ENCODE measurements at regions not wholly inside any gene's neighbourhood (a gene's known extent, or its start where the extent isn't known, plus 50 kb on each side); places are given as distances from the start of the nearest gene placed in this dataset.

- DNase-seq = no peak
- 43% methylated on average over 2 of the region's 2 CpGs for WGBS (ENCODE audit: insufficient coverage, low coverage, low lambda C conversion rate, missing lambda C conversion rate)
- H3K4me1 ChIP-seq = no peaks in the 10 kb centered on the region
- H3K4me3 ChIP-seq = no peak overlapping the region
- no peaks in the 10 kb centered on the region for H3K27me3 ChIP-seq
- no peak overlapping the region for H3K27ac ChIP-seq
- H3K9me3 ChIP-seq = no peaks in the 10 kb centered on the region
- ATAC-seq = no peak
- TF ChIP-seq POLR2A (IDR thresholded peaks at IDR 0.05) = no peak
- TF ChIP-seq CTCF (IDR thresholded peaks at IDR 0.05) = no peak
- intact Hi-C loops (cut with DNase I) = no loop called here
- H3K36me3 ChIP-seq = no peaks in the 10 kb centered on the region
Measured at GRCh38 chr7:52061666-52062065, 745.1 kb upstream of the COBL start.

DNA sequence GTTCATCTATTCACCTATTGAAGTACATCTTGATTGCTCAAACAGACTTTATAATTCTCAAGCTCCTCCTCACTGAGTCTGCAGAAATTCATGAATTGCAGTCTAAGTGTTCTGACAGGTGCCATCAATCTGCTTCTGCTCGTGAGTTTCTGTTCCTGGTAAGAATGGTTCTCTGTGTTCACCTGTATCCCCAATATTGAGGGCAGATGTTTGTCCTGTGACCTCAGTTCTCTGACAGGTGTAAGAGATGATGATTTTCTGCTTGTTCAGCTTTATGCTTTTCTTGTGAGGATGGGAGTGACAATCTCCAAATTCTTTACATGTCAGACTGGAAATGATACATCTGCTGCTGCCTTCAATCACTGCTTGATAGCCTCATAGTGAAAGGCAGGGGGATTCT, 736.9 kb upstream of the COBL start:
- ATAC-seq (no peak), DNase-seq (no peak)
- WGBS (ENCODE audit: insufficient coverage, low coverage, low lambda C conversion rate, missing lambda C conversion rate) = 0% methylated on average over 1 of the region's 1 CpG
- Histone ChIP-seq H3K9me3 (no peaks in the 10 kb centered on the region), H3K4me1 (no peaks in the 10 kb centered on the region), H3K27ac (no peak overlapping the region), H3K4me3 (no peak overlapping the region), H3K36me3 (no peaks in the 10 kb centered on the region), H3K27me3 (no peaks in the 10 kb centered on the region)
- intact Hi-C loops (cut with DNase I) = no loop called here
- no peak for TF ChIP-seq CTCF (IDR thresholded peaks at IDR 0.05)
- no peak for TF ChIP-seq POLR2A (IDR thresholded peaks at IDR 0.05)

DNA sequence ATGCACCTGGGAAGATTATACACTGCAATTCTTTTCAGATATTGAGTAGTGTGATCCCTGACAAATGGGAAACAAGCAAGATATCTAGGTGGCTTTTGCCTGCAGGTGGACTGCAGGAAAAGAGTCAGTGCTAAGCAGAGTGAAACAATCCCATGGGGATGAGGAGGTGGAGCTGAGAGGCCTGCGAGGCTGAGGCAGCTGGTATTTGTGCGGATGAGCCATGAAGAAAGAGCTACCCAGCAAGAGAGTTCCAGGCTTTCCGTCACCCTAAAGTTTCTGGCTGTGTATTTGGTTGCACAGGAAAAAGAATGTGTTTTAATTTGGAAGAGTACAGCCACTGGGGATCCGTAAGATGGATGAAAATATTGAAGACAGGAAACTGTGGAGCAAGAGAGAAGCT, 714.1 kb upstream of the COBL start:
- no peak for TF ChIP-seq POLR2A (IDR thresholded peaks at IDR 0.05)
- intact Hi-C loops (cut with DNase I) = no loop called here
- no peaks in the 10 kb centered on the region for H3K36me3 ChIP-seq
- DNase-seq = no peak
- ATAC-seq = no peak
- H3K9me3 ChIP-seq = no peaks in the 10 kb centered on the region
- WGBS (ENCODE audit: insufficient coverage, low coverage, low lambda C conversion rate, missing lambda C conversion rate) = 66% methylated on average over 4 of the region's 4 CpGs
- H3K4me1 ChIP-seq = no peaks in the 10 kb centered on the region
- H3K27ac ChIP-seq = no peak overlapping the region
- H3K27me3 ChIP-seq = no peaks in the 10 kb centered on the region
- H3K4me3 ChIP-seq = no peak overlapping the region

DNA sequence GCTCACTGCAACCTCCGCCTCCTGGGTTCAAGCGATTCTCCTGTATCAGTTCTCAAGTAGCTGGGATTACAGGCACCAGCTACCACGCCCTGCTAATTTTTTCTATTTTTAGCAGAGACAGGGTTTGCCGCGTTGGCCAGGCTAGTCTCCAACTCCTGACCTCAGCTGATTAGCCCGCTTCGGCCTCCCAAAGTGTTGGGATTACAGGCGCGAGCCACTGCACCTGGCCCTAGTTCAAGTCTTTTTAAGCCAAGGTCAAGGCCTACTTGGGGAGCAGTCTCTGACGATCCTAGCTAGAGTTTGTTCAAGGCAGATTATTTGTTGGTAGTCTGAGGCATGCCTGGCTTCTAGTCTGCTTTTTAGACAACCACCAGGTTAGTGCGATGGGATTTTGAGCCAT, 709.5 kb upstream of the COBL start:
- intact Hi-C loops (cut with DNase I) = no loop called here
- no peak overlapping the region for H3K27ac ChIP-seq
- ATAC-seq (no peak), DNase-seq (no peak)
- no peak for TF ChIP-seq CTCF (IDR thresholded peaks at IDR 0.05)
- TF ChIP-seq POLR2A (IDR thresholded peaks at IDR 0.05) = no peak
- no peaks in the 10 kb centered on the region for H3K36me3 ChIP-seq
- no peak overlapping the region for H3K4me3 ChIP-seq
- no peaks in the 10 kb centered on the region for H3K27me3 ChIP-seq
- no peaks in the 10 kb centered on the region for H3K4me1 ChIP-seq
- no peaks in the 10 kb centered on the region for H3K9me3 ChIP-seq
- 69% methylated on average over 9 of the region's 11 CpGs for WGBS (ENCODE audit: insufficient coverage, low coverage, low lambda C conversion rate, missing lambda C conversion rate)

GRCh38 chr7:52021343-52021742, 704.7 kb upstream of the COBL start:
- no peaks in the 10 kb centered on the region for H3K9me3 ChIP-seq
- intact Hi-C loops (cut with DNase I) = no loop called here
- no peak overlapping the region for H3K27ac ChIP-seq
- no peak for TF ChIP-seq POLR2A (IDR thresholded peaks at IDR 0.05)
- no peak for TF ChIP-seq CTCF (IDR thresholded peaks at IDR 0.05)
- no peaks in the 10 kb centered on the region for H3K27me3 ChIP-seq
- WGBS (ENCODE audit: insufficient coverage, low coverage, low lambda C conversion rate, missing lambda C conversion rate) = 33% methylated on average over 3 of the region's 3 CpGs
- H3K36me3 ChIP-seq = no peaks in the 10 kb centered on the region
- H3K4me3 ChIP-seq = no peak overlapping the region
- DNase-seq = no peak
- H3K4me1 ChIP-seq = no peaks in the 10 kb centered on the region
- no peak for ATAC-seq

Data from right lobe of liver (tissue), 6 donors.